H1 (cell line): ENCODE measurements at regions not wholly inside any gene's neighbourhood (a gene's known extent, or its start where the extent isn't known, plus 50 kb on each side); places are given as distances from the start of the nearest gene placed in this dataset.

Experiments
- CTCF ChIA-PET: fragments of 300-600 bp; sonication (Branson Sonifier 250); formaldehyde crosslinking; loops from one replicate; lab custom pipeline; 2021; ENCODE audit not compliant: partially characterized antibody; lab: Charles Lee
- POLR2A ChIA-PET: fragments of 300-600 bp; sonication (Branson Sonifier 250); formaldehyde crosslinking; loops from one replicate; lab custom pipeline; 2021; ENCODE audit warnings: inconsistent platforms; ENCODE audit not compliant: partially characterized antibody; lab: Charles Lee
- DNase-seq, 2 experiments: peaks; one replicate each; pipeline versions ENCODE4 v3.0.0 to v3.0.0-alpha.2; 2010 to 2022; ENCODE audit warnings: low spot score in 2 of 2, low read depth in 1 of 2, mixed read lengths in 1 of 2
- FAIRE-seq: peaks from 2 replicates; lab custom pipeline; 2011; peaks lifted over from hg19 to GRCh38; lab: Jason Lieb, UNC
- H2AFZ ChIP-seq: 2 replicates; pipeline ENCODE4 v1.8.1; 2012; ENCODE audit warnings: low read length, inconsistent platforms
- H2AK5ac ChIP-seq: 2 replicates; pipeline ENCODE4 v1.6.1; 2013; ENCODE audit warnings: low read depth, low read length
- H2BK120ac ChIP-seq: replicated peaks from 2 replicates; pipeline ENCODE3; 2013; ENCODE audit warnings: low read depth, low read length, inconsistent platforms
- H2BK12ac ChIP-seq: 2 replicates; pipeline ENCODE4 v1.6.1; 2013; ENCODE audit warnings: low read depth, low read length
- H2BK15ac ChIP-seq: 2 replicates; pipeline ENCODE4 v1.6.1; 2013; ENCODE audit warnings: low read length
- H2BK20ac ChIP-seq: 2 replicates; pipeline ENCODE4 v1.6.1; 2013; ENCODE audit warnings: low read length
- H2BK5ac ChIP-seq: 2 replicates; pipeline ENCODE4 v1.6.1; 2013; ENCODE audit warnings: low read depth, low read length
- H3K14ac ChIP-seq: 2 replicates; pipeline ENCODE4 v1.6.1; 2013; ENCODE audit warnings: inconsistent platforms; ENCODE audit not compliant: insufficient read length
- H3K18ac ChIP-seq: 2 replicates; pipeline ENCODE4 v1.6.1; 2013; ENCODE audit warnings: low read length; ENCODE audit errors: extremely low read depth
- H3K23ac ChIP-seq: 2 replicates; pipeline ENCODE4 v1.6.1; 2013; ENCODE audit warnings: inconsistent platforms; ENCODE audit not compliant: insufficient read length
- H3K23me2 ChIP-seq: 2 replicates; pipeline ENCODE4 v1.6.1; 2013; ENCODE audit warnings: low read depth, low read length
- H3K27ac ChIP-seq: 2 replicates; pipeline ENCODE4 v1.6.1; 2011; ENCODE audit warnings: low read depth, low read length, inconsistent platforms
- H3K27me3 ChIP-seq, 4 experiments: replicated peaks in 1 of 4; 1 replicate in 1 of 4; 2 replicates in 3 of 4; pipeline versions ENCODE4 v1.6.1 to v1.8.1; 2011 to 2013; ENCODE audit warnings: low read length in 3 of 4, mild to moderate bottlenecking in 3 of 4, inconsistent platforms in 2 of 4, mixed read lengths in 2 of 4, moderate library complexity in 1 of 4; ENCODE audit not compliant: control insufficient read depth in 3 of 4, insufficient read depth in 3 of 4; ENCODE audit errors: extremely low read depth in 1 of 4
- H3K36me3 ChIP-seq, 4 experiments: 2 replicates each; pipeline versions ENCODE4 v1.6.1 to v1.8.1; 2011 to 2013; ENCODE audit warnings: mild to moderate bottlenecking in 4 of 4, low read length in 3 of 4, moderate library complexity in 2 of 4, control low read depth in 1 of 4, inconsistent platforms in 1 of 4; ENCODE audit not compliant: insufficient read depth in 4 of 4, control insufficient read depth in 2 of 4
- H3K4ac ChIP-seq: replicated peaks from 2 replicates; pipeline ENCODE3; 2013; ENCODE audit warnings: low read length, low read depth, mixed read lengths, inconsistent platforms; ENCODE audit not compliant: insufficient read length
- H3K4me1 ChIP-seq, 4 experiments: replicated peaks in 1 of 4; 1 replicate in 1 of 4; 2 replicates in 3 of 4; pipeline versions ENCODE4 v1.6.1 to v1.8.1; 2011 to 2013; ENCODE audit warnings: low read length in 3 of 4, inconsistent platforms in 2 of 4, mixed read lengths in 1 of 4; ENCODE audit not compliant: insufficient read depth in 4 of 4, control insufficient read depth in 3 of 4
- H3K4me2 ChIP-seq, 2 experiments: 2 replicates each; pipeline versions ENCODE4 v1.6.1 to v1.8.1; 2011 to 2013; ENCODE audit warnings: low read depth in 2 of 2, low read length in 2 of 2, control low read depth in 1 of 2, inconsistent platforms in 1 of 2, mild to moderate bottlenecking in 1 of 2; ENCODE audit not compliant: insufficient read depth in 1 of 2
- H3K4me3 ChIP-seq, 4 experiments: fragments of 200-600, 300-600 bp in 1 of 4; sonication (generic), shearing (Covaris generic), sonication (Bioruptor Twin) in 1 of 4; 2 replicates each; pipeline versions ENCODE4 v1.5.1 to v1.8.1; 2011 to 2016; ENCODE audit warnings: low read length in 4 of 4, low read depth in 3 of 4, control low read depth in 2 of 4, inconsistent platforms in 2 of 4, mild to moderate bottlenecking in 2 of 4, mixed read lengths in 1 of 4, moderate library complexity in 1 of 4; ENCODE audit not compliant: insufficient read depth in 2 of 4; ENCODE audit errors: extremely low read depth in 1 of 4
- H3K56ac ChIP-seq: replicated peaks from 2 replicates; pipeline ENCODE3; 2013; ENCODE audit warnings: low read depth, mild to moderate bottlenecking, mixed read lengths, low read length, inconsistent platforms; ENCODE audit not compliant: insufficient read length
- H3K79me1 ChIP-seq: 2 replicates; pipeline ENCODE4 v1.6.1; 2013; ENCODE audit warnings: low read depth, low read length, control low read depth
- H3K79me2 ChIP-seq, 2 experiments: 2 replicates each; pipeline versions ENCODE4 v1.6.1 to v1.8.1; 2012 to 2013; ENCODE audit warnings: low read length in 2 of 2, mild to moderate bottlenecking in 2 of 2, inconsistent platforms in 1 of 2; ENCODE audit not compliant: insufficient read depth in 2 of 2, control insufficient read depth in 1 of 2
- H3K9ac ChIP-seq, 4 experiments: replicated peaks in 1 of 4; 1 replicate in 1 of 4; 2 replicates in 3 of 4; pipeline versions ENCODE4 v1.6.1 to v1.8.1; 2011 to 2013; ENCODE audit warnings: low read depth in 3 of 4, low read length in 3 of 4, control low read depth in 2 of 4, mild to moderate bottlenecking in 2 of 4, moderate library complexity in 2 of 4, inconsistent platforms in 1 of 4; ENCODE audit errors: extremely low read depth in 1 of 4
- H3K9me3 ChIP-seq, 2 experiments: 2 replicates each; pipeline versions ENCODE4 v1.6.1 to v1.8.1; 2012 to 2013; ENCODE audit warnings: mild to moderate bottlenecking in 2 of 2, moderate library complexity in 2 of 2, control low read depth in 1 of 2, inconsistent platforms in 1 of 2, low read depth in 1 of 2, low read length in 1 of 2, mixed read lengths in 1 of 2; ENCODE audit not compliant: insufficient read depth in 2 of 2
- H4K20me1 ChIP-seq, 2 experiments: replicated peaks in 1 of 2; 2 replicates each; pipeline versions ENCODE3 to v1.8.1; 2011 to 2013; ENCODE audit warnings: inconsistent platforms in 2 of 2, low read length in 2 of 2, mild to moderate bottlenecking in 1 of 2; ENCODE audit not compliant: insufficient read depth in 2 of 2, control insufficient read depth in 1 of 2
- H4K5ac ChIP-seq: 2 replicates; pipeline ENCODE4 v1.6.1; 2013; ENCODE audit warnings: low read length, low read depth, mixed read lengths, inconsistent platforms; ENCODE audit not compliant: insufficient read length
- H4K8ac ChIP-seq: 2 replicates; pipeline ENCODE4 v1.8.0; 2013; ENCODE audit warnings: mild to moderate bottlenecking, moderate library complexity, low read length, inconsistent platforms; ENCODE audit not compliant: insufficient read depth; ENCODE audit errors: extremely low read depth
- H4K91ac ChIP-seq: replicated peaks from 2 replicates; pipeline ENCODE3; 2013; ENCODE audit warnings: low read length, mixed read lengths, inconsistent platforms; ENCODE audit not compliant: insufficient read length
- NRF1 ChIP-seq: IDR thresholded peaks from 2 replicates; pipeline ENCODE4 v1.6.1; 2011; ENCODE audit warnings: mild to moderate bottlenecking, low read depth, low read length, improper control_type of control experiment
- TAF7 ChIP-seq: optimal IDR thresholded peaks from 2 replicates; pipeline ENCODE3; 2011; ENCODE audit warnings: low read depth, mild to moderate bottlenecking, inconsistent platforms, low read length, moderate library complexity, borderline replicate concordance
- TBP ChIP-seq: IDR thresholded peaks from 2 replicates; pipeline ENCODE4 v1.6.1; 2011; ENCODE audit warnings: low read depth, low read length, improper control_type of control experiment
- WGBS, 2 experiments: shearing (Covaris generic) in 1 of 2; methylation state at CpG; one replicate each; pipeline versions ENCODE4 v1.1.6 to v1.1.7; 2013 to 2015; ENCODE audit warnings: low lambda C conversion rate in 2 of 2, mixed read lengths in 2 of 2, inconsistent platforms in 1 of 2, low coverage in 1 of 2, missing lambda C conversion rate in 1 of 2; ENCODE audit not compliant: insufficient replicate concordance in 2 of 2, insufficient coverage in 1 of 2, insufficient read length in 1 of 2; ENCODE audit errors: extremely low coverage in 1 of 2, missing lambda C conversion rate in 1 of 2; 5-methylcytosine and 5-hydroxymethylcytosine counted together

DNA sequence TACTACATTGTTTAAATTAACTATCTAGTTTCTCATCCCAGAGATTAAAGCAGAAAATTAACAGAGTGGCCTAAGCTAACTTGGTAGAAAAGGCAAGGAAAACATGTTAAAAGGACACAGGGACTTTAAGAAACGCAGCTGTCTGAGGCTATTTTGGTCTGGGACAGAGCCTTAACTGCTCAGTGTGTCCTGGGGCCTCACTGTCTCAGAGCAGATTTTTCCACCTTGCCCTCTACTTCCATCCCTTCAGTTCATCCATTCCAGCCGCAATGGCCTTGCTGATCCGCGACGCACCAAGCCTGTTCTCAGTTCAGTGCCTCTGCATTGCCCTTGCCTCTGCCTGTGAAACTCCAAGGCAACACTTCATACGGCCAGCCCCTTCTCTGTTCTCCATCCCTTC is 114.9 kb upstream of the OSR1 start:
- Histone ChIP-seq H3K79me1 (no peaks in the 10 kb centered on the region), H4K20me1 (no peaks in the 10 kb centered on the region), H3K4ac (no peak overlapping the region), H4K91ac (no peak overlapping the region), H3K79me2 (no peaks in the 10 kb centered on the region), H4K5ac (no peak overlapping the region), H3K18ac (peak overlapping the region; percentile 48), H3K9ac (no peak overlapping the region), H3K56ac (no peak overlapping the region), H3K23me2 (no peaks in the 10 kb centered on the region), H2BK120ac (no peak overlapping the region), H3K27ac (no peak overlapping the region), H3K23ac (no peak overlapping the region), H3K9me3 (no peaks in the 10 kb centered on the region), H2BK20ac (no peak overlapping the region), H2BK15ac (no peak overlapping the region), H3K4me1 (peaks cover 0 to 5% (median 1%) of the 10 kb centered on the region in 4 experiments; a peak in 3 of 7 replicates), H2AK5ac (no peak overlapping the region), H3K27me3 (peaks cover 0 to 1% (median 0%) of the 10 kb centered on the region in 4 experiments; a peak in 1 of 7 replicates), H3K4me3 (no peak overlapping the region), H3K14ac (no peak overlapping the region), H2BK5ac (no peak overlapping the region), H2AFZ (peak overlapping the region; percentile 88), H3K36me3 (no peaks in the 10 kb centered on the region), H3K4me2 (no peak overlapping the region), H4K8ac (no peak overlapping the region), H2BK12ac (no peak overlapping the region)
- ChIA-PET POLR2A (interaction anchor here (1.3 kb wide), 1 partner anchor 13 kb away, joined by 3 read pairs; no protein-coding TSS in a partner anchor), CTCF (interaction anchor here (1.3 kb wide), 1 partner anchor 104 kb away, joined by 3 read pairs; no protein-coding TSS in a partner anchor)
- FAIRE-seq (no peak), DNase-seq (no peak)
- WGBS, 2 experiments = 70% methylated on average over 6 of the region's 6 CpGs; no CpG with 5 or more reads in 1 of the 2 experiments
- TF ChIP-seq NRF1 = no peak
- TF ChIP-seq TBP = no peak
- no peak for TF ChIP-seq TAF7
